Neural cell (in vitro differentiated cells): ENCODE measurements at regions not wholly inside any gene's neighbourhood (a gene's known extent, or its start where the extent isn't known, plus 50 kb on each side); places are given as distances from the start of the nearest gene placed in this dataset.

Experiments used
- H2AFZ ChIP-seq: fragments of 200-600, 300-800 bp; sonication (generic), shearing (Covaris generic); 2 replicates; pipeline ENCODE4 v1.6.0; 2014; ENCODE audit warnings: low read depth, mild to moderate bottlenecking, antibody characterized with exemption, low read length, moderate library complexity
- H3F3A ChIP-seq: fragments of 200-600 bp; shearing (Covaris generic); 2 replicates; pipeline ENCODE4 v1.6.1; 2016; ENCODE audit warnings: mild to moderate bottlenecking, moderate library complexity, mixed read lengths, antibody characterized with exemption, low read length; ENCODE audit not compliant: insufficient read depth, poor library complexity, severe bottlenecking
- H3K27ac ChIP-seq: fragments of 200-600, 300-800 bp; sonication (generic), shearing (Covaris generic); 2 replicates; pipeline ENCODE4 v1.5.1; 2014; ENCODE audit warnings: mild to moderate bottlenecking, low read length, moderate library complexity
- H3K27me3 ChIP-seq: fragments of 300-800, 200-600 bp; sonication (generic), shearing (Covaris generic); 2 replicates; pipeline ENCODE4 v1.6.0; 2014; ENCODE audit warnings: mild to moderate bottlenecking, low read depth, low read length, moderate library complexity; ENCODE audit not compliant: insufficient read depth
- H3K36me3 ChIP-seq: fragments of 300-800, 200-600 bp; sonication (generic), shearing (Covaris generic); 2 replicates; pipeline ENCODE4 v1.5.1; 2014; ENCODE audit warnings: mild to moderate bottlenecking, antibody characterized with exemption, low read length, moderate library complexity; ENCODE audit not compliant: insufficient read depth
- H3K4me2 ChIP-seq: fragments of 300-800, 200-600 bp; sonication (generic), shearing (Covaris generic); 2 replicates; pipeline ENCODE4 v1.6.0; 2014; ENCODE audit warnings: mild to moderate bottlenecking, low read length
- H3K4me3 ChIP-seq: fragments of 300-800, 200-600 bp; sonication (generic), shearing (Covaris generic); 2 replicates; pipeline ENCODE4 v1.5.1; 2014; ENCODE audit warnings: mild to moderate bottlenecking, low read length, moderate library complexity
- H3K79me2 ChIP-seq: fragments of 200-600 bp; shearing (Covaris generic); replicated peaks from 2 replicates; pipeline ENCODE4 v1.6.0; 2014; ENCODE audit warnings: mild to moderate bottlenecking, low read length, moderate library complexity; ENCODE audit not compliant: insufficient read depth
- H3K9ac ChIP-seq: fragments of 300-800, 200-600 bp; sonication (generic), shearing (Covaris generic); 2 replicates; pipeline ENCODE4 v1.6.1; 2016; ENCODE audit warnings: mild to moderate bottlenecking, low read length, mixed read lengths
- H3K9me2 ChIP-seq: fragments of 200-600 bp; shearing (Covaris generic); 2 replicates; pipeline ENCODE4 v1.6.1; 2016; ENCODE audit warnings: mild to moderate bottlenecking, low read length, mixed read lengths; ENCODE audit not compliant: insufficient read depth
- H3K9me3 ChIP-seq: fragments of 200-600, 300-800 bp; sonication (generic), shearing (Covaris generic); 2 replicates; pipeline ENCODE4 v1.6.1; 2016; ENCODE audit warnings: mild to moderate bottlenecking, mixed run types, low read length, moderate library complexity, mixed read lengths
- H4K20me1 ChIP-seq: fragments of 200-600 bp; shearing (Covaris generic); 2 replicates; pipeline ENCODE4 v1.6.1; 2016; ENCODE audit warnings: mild to moderate bottlenecking, mixed run types; ENCODE audit not compliant: insufficient read depth
- EP300 ChIP-seq: fragments of 450-650 bp; conservative IDR thresholded peaks from 2 replicates; pipeline ENCODE4 v1.6.1; 2014; ENCODE audit warnings: antibody characterized with exemption, mild to moderate bottlenecking, moderate library complexity; ENCODE audit not compliant: poor library complexity, severe bottlenecking
- EZH2 ChIP-seq: fragments of 200-600, 300-800 bp; shearing (Covaris generic), sonication (generic); IDR thresholded peaks from 2 replicates; pipeline ENCODE4 v1.6.1; 2014; ENCODE audit warnings: antibody characterized with exemption, low read length, borderline replicate concordance, mild to moderate bottlenecking; ENCODE audit not compliant: insufficient read depth, poor library complexity, severe bottlenecking
- MXI1 ChIP-seq: fragments of 450-650 bp; conservative IDR thresholded peaks from 2 replicates; pipeline ENCODE4 v1.6.1; 2014; ENCODE audit warnings: antibody characterized with exemption, mild to moderate bottlenecking; ENCODE audit not compliant: poor library complexity, severe bottlenecking
- POLR2AphosphoS5 ChIP-seq: IDR thresholded peaks from 2 replicates; pipeline ENCODE4 v1.6.1; 2012
- RAD21 ChIP-seq: fragments of 450-650 bp; conservative IDR thresholded peaks from 2 replicates; pipeline ENCODE4 v1.6.1; 2014; ENCODE audit warnings: antibody characterized with exemption, mild to moderate bottlenecking, moderate library complexity
- SMC3 ChIP-seq: fragments of 450-650 bp; conservative IDR thresholded peaks from 2 replicates; pipeline ENCODE4 v1.6.1; 2014; ENCODE audit warnings: antibody characterized with exemption, mild to moderate bottlenecking, moderate library complexity; ENCODE audit not compliant: poor library complexity
- TAF1 ChIP-seq: IDR thresholded peaks from 2 replicates; pipeline ENCODE4 v1.6.1; 2012; ENCODE audit warnings: low read depth
- TF ChIP-seq, protein P1 (sequence below): fragments of 450-650 bp; IDR thresholded peaks from 2 replicates; pipeline ENCODE4 v1.5.1; 2014; ENCODE audit warnings: antibody characterized with exemption, mild to moderate bottlenecking, moderate library complexity; ENCODE audit not compliant: poor library complexity, severe bottlenecking
- TF ChIP-seq, protein P2 (sequence below): IDR thresholded peaks from 2 replicates; pipeline ENCODE4 v1.6.1; 2012; ENCODE audit warnings: borderline replicate concordance

DNA sequence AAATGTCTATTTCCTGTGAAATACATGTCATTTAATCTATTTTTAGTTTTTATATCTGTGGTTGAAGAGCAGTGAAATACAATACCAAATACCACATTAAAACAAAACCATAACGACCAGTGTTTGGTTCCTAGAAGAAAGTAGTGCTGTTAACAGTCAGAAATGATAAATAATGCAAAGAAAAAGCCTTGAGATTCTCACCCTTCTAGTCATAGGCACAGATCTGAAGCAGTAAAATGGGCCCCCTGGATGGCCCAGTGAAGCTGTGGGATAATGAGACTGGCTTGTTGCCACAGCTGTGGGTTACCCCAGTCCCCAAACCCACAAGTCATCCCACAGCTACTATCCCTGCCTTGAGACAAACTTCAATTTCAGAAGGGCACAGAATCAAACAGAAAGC, 137.3 kb upstream of the RPL34 start:
- Histone ChIP-seq H3F3A (no peaks in the 10 kb centered on the region), H3K9ac (no peak overlapping the region)

DNA sequence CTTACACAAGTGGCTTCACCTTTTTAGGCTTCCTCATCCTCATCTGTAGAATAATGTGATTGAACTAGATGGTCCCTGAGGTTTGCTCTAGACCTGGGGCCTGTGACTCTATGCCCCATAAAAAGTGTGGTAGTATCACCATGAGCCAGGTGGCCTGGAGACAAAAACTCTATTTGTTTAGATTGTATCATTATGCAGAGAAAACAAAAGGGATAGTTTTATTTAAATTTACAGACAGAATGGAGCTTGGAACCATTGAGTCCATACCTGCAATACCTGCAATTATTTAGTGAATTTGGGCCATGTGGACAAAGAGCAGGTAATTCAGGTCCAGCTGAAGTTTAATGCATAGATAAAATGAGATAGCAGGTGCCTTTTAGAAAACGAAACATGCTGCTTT, 139.5 kb upstream of the RPL34 start:
- TF ChIP-seq POLR2AphosphoS5 (no peak), EZH2 (no peak)
- Histone ChIP-seq H3K27ac (no peak overlapping the region), H2AFZ (no peak overlapping the region), H4K20me1 (no peaks in the 10 kb centered on the region), H3K79me2 (no peaks in the 10 kb centered on the region), H3K4me3 (no peak overlapping the region), H3K27me3 (no peaks in the 10 kb centered on the region), H3K36me3 (no peaks in the 10 kb centered on the region), H3K9me2 (no peaks in the 10 kb centered on the region), H3K9me3 (no peaks in the 10 kb centered on the region), H3K4me2 (no peak overlapping the region), H3F3A (no peaks in the 10 kb centered on the region), H3K9ac (no peak overlapping the region)

More for the DNA sequence above, 137.3 kb upstream of the RPL34 start:
- Histone ChIP-seq H4K20me1 (no peaks in the 10 kb centered on the region), H3K27me3 (no peaks in the 10 kb centered on the region), H3K4me2 (no peak overlapping the region), H3K79me2 (no peaks in the 10 kb centered on the region), H3K9me3 (no peaks in the 10 kb centered on the region), H3K4me3 (no peak overlapping the region), H3K36me3 (no peaks in the 10 kb centered on the region), H3K9me2 (no peaks in the 10 kb centered on the region), H2AFZ (no peak overlapping the region), H3K27ac (no peak overlapping the region)
- TF ChIP-seq SMC3 (no peak), RAD21 (no peak), EZH2 (no peak), POLR2AphosphoS5 (no peak), EP300 (no peak), TAF1 (no peak), MXI1 (no peak)
- TF ChIP-seq, protein P1, sequence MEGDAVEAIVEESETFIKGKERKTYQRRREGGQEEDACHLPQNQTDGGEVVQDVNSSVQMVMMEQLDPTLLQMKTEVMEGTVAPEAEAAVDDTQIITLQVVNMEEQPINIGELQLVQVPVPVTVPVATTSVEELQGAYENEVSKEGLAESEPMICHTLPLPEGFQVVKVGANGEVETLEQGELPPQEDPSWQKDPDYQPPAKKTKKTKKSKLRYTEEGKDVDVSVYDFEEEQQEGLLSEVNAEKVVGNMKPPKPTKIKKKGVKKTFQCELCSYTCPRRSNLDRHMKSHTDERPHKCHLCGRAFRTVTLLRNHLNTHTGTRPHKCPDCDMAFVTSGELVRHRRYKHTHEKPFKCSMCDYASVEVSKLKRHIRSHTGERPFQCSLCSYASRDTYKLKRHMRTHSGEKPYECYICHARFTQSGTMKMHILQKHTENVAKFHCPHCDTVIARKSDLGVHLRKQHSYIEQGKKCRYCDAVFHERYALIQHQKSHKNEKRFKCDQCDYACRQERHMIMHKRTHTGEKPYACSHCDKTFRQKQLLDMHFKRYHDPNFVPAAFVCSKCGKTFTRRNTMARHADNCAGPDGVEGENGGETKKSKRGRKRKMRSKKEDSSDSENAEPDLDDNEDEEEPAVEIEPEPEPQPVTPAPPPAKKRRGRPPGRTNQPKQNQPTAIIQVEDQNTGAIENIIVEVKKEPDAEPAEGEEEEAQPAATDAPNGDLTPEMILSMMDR: no peak
- TF ChIP-seq, protein P2, sequence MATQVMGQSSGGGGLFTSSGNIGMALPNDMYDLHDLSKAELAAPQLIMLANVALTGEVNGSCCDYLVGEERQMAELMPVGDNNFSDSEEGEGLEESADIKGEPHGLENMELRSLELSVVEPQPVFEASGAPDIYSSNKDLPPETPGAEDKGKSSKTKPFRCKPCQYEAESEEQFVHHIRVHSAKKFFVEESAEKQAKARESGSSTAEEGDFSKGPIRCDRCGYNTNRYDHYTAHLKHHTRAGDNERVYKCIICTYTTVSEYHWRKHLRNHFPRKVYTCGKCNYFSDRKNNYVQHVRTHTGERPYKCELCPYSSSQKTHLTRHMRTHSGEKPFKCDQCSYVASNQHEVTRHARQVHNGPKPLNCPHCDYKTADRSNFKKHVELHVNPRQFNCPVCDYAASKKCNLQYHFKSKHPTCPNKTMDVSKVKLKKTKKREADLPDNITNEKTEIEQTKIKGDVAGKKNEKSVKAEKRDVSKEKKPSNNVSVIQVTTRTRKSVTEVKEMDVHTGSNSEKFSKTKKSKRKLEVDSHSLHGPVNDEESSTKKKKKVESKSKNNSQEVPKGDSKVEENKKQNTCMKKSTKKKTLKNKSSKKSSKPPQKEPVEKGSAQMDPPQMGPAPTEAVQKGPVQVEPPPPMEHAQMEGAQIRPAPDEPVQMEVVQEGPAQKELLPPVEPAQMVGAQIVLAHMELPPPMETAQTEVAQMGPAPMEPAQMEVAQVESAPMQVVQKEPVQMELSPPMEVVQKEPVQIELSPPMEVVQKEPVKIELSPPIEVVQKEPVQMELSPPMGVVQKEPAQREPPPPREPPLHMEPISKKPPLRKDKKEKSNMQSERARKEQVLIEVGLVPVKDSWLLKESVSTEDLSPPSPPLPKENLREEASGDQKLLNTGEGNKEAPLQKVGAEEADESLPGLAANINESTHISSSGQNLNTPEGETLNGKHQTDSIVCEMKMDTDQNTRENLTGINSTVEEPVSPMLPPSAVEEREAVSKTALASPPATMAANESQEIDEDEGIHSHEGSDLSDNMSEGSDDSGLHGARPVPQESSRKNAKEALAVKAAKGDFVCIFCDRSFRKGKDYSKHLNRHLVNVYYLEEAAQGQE: no peak

DNA sequence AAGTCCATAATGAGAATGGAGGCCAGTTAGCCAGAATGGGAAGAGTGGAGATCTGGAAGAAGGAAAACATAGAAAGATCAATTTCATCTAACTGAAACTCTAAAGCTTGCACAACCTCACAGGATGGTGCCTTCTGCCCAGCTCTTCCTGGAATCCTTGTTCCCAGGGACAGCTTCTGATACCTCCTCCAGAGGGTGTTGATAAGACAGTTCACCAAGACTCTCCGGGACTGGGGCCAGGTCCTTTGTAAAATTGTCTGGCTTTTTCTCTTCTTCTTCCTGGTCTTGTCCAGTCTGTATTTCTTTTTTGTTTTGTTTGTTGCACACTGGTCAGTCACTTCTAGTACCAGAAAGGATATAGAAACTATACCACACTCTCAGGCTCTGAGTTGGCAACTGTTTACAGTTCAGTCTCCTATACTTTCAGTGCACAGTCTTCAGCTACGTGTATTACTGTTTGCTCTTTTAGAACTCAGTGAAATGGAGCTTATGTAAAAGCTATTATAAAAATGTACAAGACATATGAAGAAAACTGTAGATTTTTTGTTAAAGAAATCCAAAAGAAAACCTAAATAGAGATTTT, 142.8 kb upstream of the RPL34 start:
- Histone ChIP-seq H3K9me2 (no peaks in the 10 kb centered on the region), H3K9me3 (no peaks in the 10 kb centered on the region), H3K79me2 (no peaks in the 10 kb centered on the region), H3K27me3 (no peaks in the 10 kb centered on the region), H3K36me3 (no peaks in the 10 kb centered on the region), H3K4me3 (no peak overlapping the region), H3F3A (no peaks in the 10 kb centered on the region), H3K27ac (no peak overlapping the region), H4K20me1 (no peaks in the 10 kb centered on the region), H3K9ac (no peak overlapping the region), H3K4me2 (no peak overlapping the region), H2AFZ (no peak overlapping the region)
- TF ChIP-seq TAF1 (no peak), MXI1 (no peak), EP300 (no peak), POLR2AphosphoS5 (no peak), SMC3 (no peak), EZH2 (no peak), RAD21 (no peak)
- TF ChIP-seq, protein P2: no peak
- TF ChIP-seq, protein P1: no peak
